ENCODE measurements at regions not wholly inside any gene's neighbourhood (a gene's known extent, or its start where the extent isn't known, plus 50 kb on each side); places are given as distances from the start of the nearest gene placed in this dataset.

DNA sequence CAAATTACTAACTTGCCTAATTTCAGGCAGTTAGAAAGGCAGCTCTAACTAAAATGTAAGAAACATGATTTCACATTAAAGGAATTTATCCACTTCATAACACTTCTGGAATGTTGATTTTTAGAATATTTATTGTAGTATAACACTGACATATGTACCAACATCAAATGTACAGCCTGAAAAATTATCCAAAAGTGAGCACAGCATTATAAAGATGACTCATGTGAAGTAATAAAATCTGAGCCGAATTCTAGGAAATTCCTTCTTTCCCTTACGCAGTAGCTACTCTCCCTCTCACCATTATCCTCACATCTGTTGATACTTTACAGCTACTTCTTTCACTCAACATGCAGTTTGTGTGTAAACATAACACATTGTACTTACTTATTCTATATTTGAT lies 610.6 kb downstream of the ZWINT start:
- no peaks in the 10 kb centered on the region for H4K20me1 ChIP-seq (ENCODE audit: control insufficient read depth, extremely low read depth, insufficient read depth, low read length)
- H3K27ac ChIP-seq (ENCODE audit: control insufficient read depth, insufficient read depth, low read length): no peak overlapping the region
- H2AFZ ChIP-seq (ENCODE audit: control insufficient read depth, low read length): no peak overlapping the region
- TF ChIP-seq EZH2 (IDR thresholded peaks at IDR 0.05; ENCODE audit: low read length): no peak
- no peak for TF ChIP-seq CTCF (optimal IDR thresholded peaks at IDR 0.05 in 1 of 3, IDR thresholded peaks at IDR 0.05 in 1 of 3, conservative IDR thresholded peaks at IDR 0.05 in 1 of 3; ENCODE audit: extremely low read depth in 1 of 3, insufficient read depth in 2 of 3, low read length in 3 of 3)
- H3K9me1 ChIP-seq (ENCODE audit: control insufficient read depth, extremely low read depth, insufficient read depth, low read length): no peaks in the 10 kb centered on the region
- H3K36me3 ChIP-seq (ENCODE audit: control insufficient read depth in 2 of 2, extremely low read depth in 1 of 2, insufficient read depth in 2 of 2, low read length in 2 of 2): no peaks in the 10 kb centered on the region
- DNase-seq (ENCODE audit: low read depth, low spot score): no peak
- no peaks in the 10 kb centered on the region for H3K79me2 ChIP-seq (ENCODE audit: control insufficient read depth, insufficient read depth, low read length)
- H3K4me2 ChIP-seq (ENCODE audit: control insufficient read depth, extremely low read depth, insufficient read depth, low read depth, low read length): no peak overlapping the region
- dilution Hi-C loops (cut with MboI; ENCODE audit: extremely low pct_ligation_motif_present, low sequenced_read_pairs): no loop called here
- FAIRE-seq: no peak
- H3K27me3 ChIP-seq (ENCODE audit: control insufficient read depth, extremely low read depth, insufficient read depth, low read length): no peaks in the 10 kb centered on the region
- no peaks in the 10 kb centered on the region for H3K4me1 ChIP-seq (ENCODE audit: control insufficient read depth, extremely low read depth, insufficient read depth, low read length)
- H3K9me3 ChIP-seq (ENCODE audit: control insufficient read depth, low read depth, low read length): no peaks in the 10 kb centered on the region
- H3K4me3 ChIP-seq (ENCODE audit: control insufficient read depth in 2 of 3, extremely low read depth in 1 of 3, insufficient read depth in 2 of 3, low read depth in 1 of 3, low read length in 3 of 3): no peak overlapping the region
- no peak overlapping the region for H3K9ac ChIP-seq (ENCODE audit: control insufficient read depth, extremely low read depth, insufficient read depth, low read length)

- no peak for TF ChIP-seq CTCF (optimal IDR thresholded peaks at IDR 0.05 in 1 of 3, IDR thresholded peaks at IDR 0.05 in 1 of 3, conservative IDR thresholded peaks at IDR 0.05 in 1 of 3; ENCODE audit: extremely low read depth in 1 of 3, insufficient read depth in 2 of 3, low read length in 3 of 3)
- TF ChIP-seq EZH2 (IDR thresholded peaks at IDR 0.05; ENCODE audit: low read length): no peak
- Histone ChIP-seq H2AFZ (ENCODE audit: control insufficient read depth, low read length) (no peak overlapping the region), H3K4me1 (ENCODE audit: control insufficient read depth, extremely low read depth, insufficient read depth, low read length) (no peaks in the 10 kb centered on the region), H3K27ac (ENCODE audit: control insufficient read depth, insufficient read depth, low read length) (no peak overlapping the region), H3K9me1 (ENCODE audit: control insufficient read depth, extremely low read depth, insufficient read depth, low read length) (no peaks in the 10 kb centered on the region), H4K20me1 (ENCODE audit: control insufficient read depth, extremely low read depth, insufficient read depth, low read length) (no peaks in the 10 kb centered on the region), H3K4me2 (ENCODE audit: control insufficient read depth, extremely low read depth, insufficient read depth, low read depth, low read length) (no peak overlapping the region), H3K4me3 (ENCODE audit: control insufficient read depth in 2 of 3, extremely low read depth in 1 of 3, insufficient read depth in 2 of 3, low read depth in 1 of 3, low read length in 3 of 3) (no peak overlapping the region), H3K9me3 (ENCODE audit: control insufficient read depth, low read depth, low read length) (no peaks in the 10 kb centered on the region), H3K79me2 (ENCODE audit: control insufficient read depth, insufficient read depth, low read length) (no peaks in the 10 kb centered on the region), H3K36me3 (ENCODE audit: control insufficient read depth in 2 of 2, extremely low read depth in 1 of 2, insufficient read depth in 2 of 2, low read length in 2 of 2) (no peaks in the 10 kb centered on the region), H3K27me3 (ENCODE audit: control insufficient read depth, extremely low read depth, insufficient read depth, low read length) (no peaks in the 10 kb centered on the region), H3K9ac (ENCODE audit: control insufficient read depth, extremely low read depth, insufficient read depth, low read length) (no peak overlapping the region)
- dilution Hi-C loops (cut with MboI; ENCODE audit: extremely low pct_ligation_motif_present, low sequenced_read_pairs): no loop called here
- DNase-seq (ENCODE audit: low read depth, low spot score) (no peak), FAIRE-seq (no peak)
Measured at GRCh38 chr10:55747244-55747643, 613.8 kb downstream of the ZWINT start.
